Lung (tissue), 11 donors: ENCODE measurements at regions not wholly inside any gene's neighbourhood (a gene's known extent, or its start where the extent isn't known, plus 50 kb on each side); places are given as distances from the start of the nearest gene placed in this dataset.

ENCODE experiments used
- ATAC-seq: fragments of 200-7000 bp; cut with Tn5 transposase; one replicate; pipeline ENCODE4 v1.9.1; 2020; ENCODE audit warnings: moderate number of reproducible peaks; ENCODE audit not compliant: insufficient read depth, low FRiP score
- DNase-seq, 3 donors: peaks; one replicate each; pipeline ENCODE4 v3.0.0-alpha.2; 2013 to 2017
- H3K27ac ChIP-seq, 2 donors: one replicate each; pipeline ENCODE4 v1.5.1; 2013; ENCODE audit warnings: mild to moderate bottlenecking in 2 of 2, moderate library complexity in 2 of 2, control low read depth in 1 of 2, inconsistent platforms in 1 of 2, low read depth in 1 of 2, low read length in 1 of 2
- H3K27me3 ChIP-seq, 3 donors: one replicate each; pipeline ENCODE4 v1.5.1; 2013; ENCODE audit warnings: low read length in 2 of 3; ENCODE audit not compliant: control insufficient read depth in 3 of 3, insufficient read depth in 3 of 3
- H3K36me3 ChIP-seq, 4 donors: one replicate each; pipeline ENCODE4 v1.5.1; 2013; ENCODE audit warnings: low read length in 4 of 4, mild to moderate bottlenecking in 1 of 4, moderate library complexity in 1 of 4; ENCODE audit not compliant: control insufficient read depth in 4 of 4, insufficient read depth in 4 of 4
- H3K4me1 ChIP-seq, 5 donors: one replicate each; pipeline ENCODE4 v1.5.1; 2013; ENCODE audit warnings: low read length in 5 of 5, mild to moderate bottlenecking in 2 of 5, moderate library complexity in 1 of 5; ENCODE audit not compliant: control insufficient read depth in 5 of 5, insufficient read depth in 5 of 5
- H3K4me3 ChIP-seq: one replicate; pipeline ENCODE4 v1.5.1; 2013; ENCODE audit warnings: mild to moderate bottlenecking, control low read depth, moderate library complexity
- H3K9ac ChIP-seq, 2 donors: one replicate each; pipeline ENCODE4 v1.5.1; 2013; ENCODE audit warnings: low read length in 2 of 2, control low read depth in 1 of 2; ENCODE audit not compliant: insufficient read depth in 1 of 2
- H3K9me3 ChIP-seq, 4 donors: one replicate each; pipeline ENCODE4 v1.5.1; 2013; ENCODE audit warnings: low read length in 3 of 4, mild to moderate bottlenecking in 1 of 4, moderate library complexity in 1 of 4; ENCODE audit not compliant: control insufficient read depth in 4 of 4, insufficient read depth in 3 of 4
- WGBS, 2 donors: extraction: QIAGEN DNeasy Blood & Tissue Kit; methylation state at CpG; one replicate each; pipeline ENCODE4 v1.1.7; 2013; 5-methylcytosine and 5-hydroxymethylcytosine counted together
- TF ChIP-seq, protein P1 (sequence below): IDR thresholded peaks from 2 replicates; pipeline ENCODE4 v1.5.1; 2012; ENCODE audit warnings: mild to moderate bottlenecking; ENCODE audit errors: control extremely low read depth, extremely low read depth
- donor health status: control.
- donor health status: control.
- donor health status: Bipolar disorder and iron deficiency.
- donor health status: healthy.
- donor health status: DM: yes; HTN: yes; CAD: no.

DNA sequence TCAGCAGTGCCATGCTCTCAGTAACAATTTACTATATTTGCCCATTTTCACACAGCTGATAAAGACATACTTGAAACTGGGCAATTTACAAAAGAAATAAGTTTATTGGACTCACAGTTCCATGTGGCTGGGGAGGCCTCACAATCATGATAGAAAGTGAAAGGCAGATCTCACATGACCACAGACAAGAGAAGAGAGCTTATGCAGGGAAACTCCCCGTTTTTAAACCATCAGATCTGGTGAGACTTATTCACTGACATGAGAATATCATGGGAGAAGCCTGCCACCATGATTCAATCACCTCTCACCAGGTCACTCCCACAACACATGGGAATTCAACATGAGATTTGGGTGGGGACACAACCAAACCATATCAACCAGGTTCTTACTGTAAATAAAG lies 112.1 kb upstream of the C1orf87 start:
- Histone ChIP-seq H3K9me3 (peaks cover 0 to 8% (median 2%) of the 10 kb centered on the region in 4 donors), H3K4me1 (no peaks in the 10 kb centered on the region), H3K36me3 (no peaks in the 10 kb centered on the region), H3K9ac (no peak overlapping the region), H3K27me3 (no peaks in the 10 kb centered on the region), H3K27ac (no peak overlapping the region), H3K4me3 (no peak overlapping the region)
- TF ChIP-seq, protein P1, sequence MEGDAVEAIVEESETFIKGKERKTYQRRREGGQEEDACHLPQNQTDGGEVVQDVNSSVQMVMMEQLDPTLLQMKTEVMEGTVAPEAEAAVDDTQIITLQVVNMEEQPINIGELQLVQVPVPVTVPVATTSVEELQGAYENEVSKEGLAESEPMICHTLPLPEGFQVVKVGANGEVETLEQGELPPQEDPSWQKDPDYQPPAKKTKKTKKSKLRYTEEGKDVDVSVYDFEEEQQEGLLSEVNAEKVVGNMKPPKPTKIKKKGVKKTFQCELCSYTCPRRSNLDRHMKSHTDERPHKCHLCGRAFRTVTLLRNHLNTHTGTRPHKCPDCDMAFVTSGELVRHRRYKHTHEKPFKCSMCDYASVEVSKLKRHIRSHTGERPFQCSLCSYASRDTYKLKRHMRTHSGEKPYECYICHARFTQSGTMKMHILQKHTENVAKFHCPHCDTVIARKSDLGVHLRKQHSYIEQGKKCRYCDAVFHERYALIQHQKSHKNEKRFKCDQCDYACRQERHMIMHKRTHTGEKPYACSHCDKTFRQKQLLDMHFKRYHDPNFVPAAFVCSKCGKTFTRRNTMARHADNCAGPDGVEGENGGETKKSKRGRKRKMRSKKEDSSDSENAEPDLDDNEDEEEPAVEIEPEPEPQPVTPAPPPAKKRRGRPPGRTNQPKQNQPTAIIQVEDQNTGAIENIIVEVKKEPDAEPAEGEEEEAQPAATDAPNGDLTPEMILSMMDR = no peak
- DNase-seq (no peak), ATAC-seq (no peak)
- WGBS, 2 donors = 53 to 71% methylated on average over 1 of the region's 1 CpG

DNA sequence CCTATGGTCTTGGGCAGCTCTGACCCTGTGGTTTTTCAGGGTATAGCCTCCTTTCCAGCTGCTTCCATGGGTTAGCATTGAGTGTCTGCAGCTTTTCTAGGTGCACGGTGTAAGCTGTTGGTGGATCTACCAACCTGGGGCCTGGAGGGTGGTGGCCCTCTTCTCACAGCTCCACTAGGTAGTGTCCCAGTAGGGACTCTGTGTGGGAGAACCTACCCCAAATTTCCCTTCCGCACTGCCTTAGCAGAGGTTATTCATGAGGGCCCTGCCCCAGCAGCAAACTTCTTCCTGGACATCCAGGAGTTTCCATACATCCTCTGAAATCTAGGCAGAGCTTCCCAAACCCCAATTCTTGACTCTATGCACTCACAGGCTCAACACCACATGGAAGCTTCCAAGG lies 111.0 kb upstream of the C1orf87 start:
- Histone ChIP-seq H3K9me3 (peaks cover 0 to 8% (median 2%) of the 10 kb centered on the region in 4 donors), H3K4me1 (no peaks in the 10 kb centered on the region), H3K27ac (no peak overlapping the region), H3K9ac (no peak overlapping the region), H3K36me3 (no peaks in the 10 kb centered on the region), H3K27me3 (no peaks in the 10 kb centered on the region), H3K4me3 (no peak overlapping the region)
- DNase-seq (no peak), ATAC-seq (no peak)
- TF ChIP-seq, protein P1 = no peak
- WGBS, 2 donors = 89 to 97% methylated on average over 2 of the region's 2 CpGs

DNA sequence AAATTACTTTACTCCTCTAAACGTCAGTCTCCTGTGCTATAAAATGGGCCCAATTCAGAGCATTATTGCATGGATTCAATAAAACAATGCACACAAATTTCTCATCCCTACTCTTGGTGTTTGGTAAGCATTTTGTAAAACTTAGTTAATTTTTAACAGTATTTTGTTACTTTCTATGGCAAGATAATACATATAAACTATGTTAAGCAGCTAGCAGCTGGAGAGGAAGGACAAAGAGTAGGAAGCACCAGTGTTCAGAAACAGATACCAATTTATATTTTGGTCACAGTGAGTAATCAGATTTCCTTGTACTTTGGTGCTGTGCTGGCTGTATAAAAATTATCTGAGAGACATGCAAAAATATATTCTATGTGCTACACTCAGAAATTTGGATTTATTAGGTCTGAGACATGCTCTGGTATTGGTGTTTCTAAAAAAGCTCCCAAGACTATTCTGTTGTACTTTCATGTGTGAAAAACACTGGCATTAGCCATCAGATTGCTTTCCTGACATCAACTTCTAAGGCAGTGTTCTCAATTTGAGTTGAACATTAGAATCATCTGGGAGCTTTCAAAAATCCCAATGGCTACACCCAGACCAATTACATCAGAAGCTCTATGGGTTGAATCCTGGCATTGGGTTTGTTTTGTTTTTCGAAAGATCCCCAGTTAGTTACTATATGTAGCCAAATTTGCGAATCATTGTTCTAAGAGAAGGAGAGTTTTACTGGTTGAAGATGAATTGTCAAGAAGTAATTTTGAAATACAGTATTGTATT lies 100.3 kb upstream of the C1orf87 start:
- TF ChIP-seq, protein P1 = no peak
- H3K4me3 ChIP-seq = no peak overlapping the region
- H3K36me3 ChIP-seq = no peaks in the 10 kb centered on the region
- no peaks in the 10 kb centered on the region for H3K9me3 ChIP-seq
- H3K9ac ChIP-seq = no peak overlapping the region
- no peak overlapping the region for H3K27ac ChIP-seq
- H3K27me3 ChIP-seq = no peaks in the 10 kb centered on the region
- no peak for DNase-seq
- ATAC-seq = no peak
- WGBS, 2 donors = 86 to 92% methylated on average over 3 of the region's 3 CpGs
- H3K4me1 ChIP-seq = no peaks in the 10 kb centered on the region

DNA sequence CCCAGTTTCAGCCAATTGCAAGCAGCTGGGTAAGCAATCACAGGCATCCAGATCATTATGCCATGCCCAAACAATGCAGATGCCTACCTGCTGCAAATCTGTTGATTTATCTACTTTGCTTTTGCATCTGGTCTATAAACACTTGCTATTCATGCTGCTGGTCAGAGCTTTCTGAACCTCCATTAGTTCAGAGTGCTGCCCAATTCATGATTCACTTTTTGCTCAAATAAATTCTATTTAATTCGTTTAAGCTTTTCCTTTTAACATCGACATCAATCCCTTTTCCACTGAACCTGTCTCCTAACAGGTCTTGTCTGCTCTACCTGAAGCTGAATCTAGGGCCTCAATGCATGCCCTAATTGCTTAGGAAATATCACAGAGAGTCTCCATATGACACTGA lies 99.4 kb upstream of the C1orf87 start:
- Histone ChIP-seq H3K4me3 (no peak overlapping the region), H3K9ac (no peak overlapping the region), H3K36me3 (no peaks in the 10 kb centered on the region), H3K9me3 (no peaks in the 10 kb centered on the region), H3K27me3 (no peaks in the 10 kb centered on the region), H3K4me1 (no peaks in the 10 kb centered on the region), H3K27ac (no peak overlapping the region)
- TF ChIP-seq, protein P1 = no peak
- ATAC-seq = no peak
- DNase-seq = no peak
- WGBS, 2 donors = 97 to 99% methylated on average over 2 of the region's 2 CpGs
